ENCODE measurements at regions not wholly inside any gene's neighbourhood (a gene's known extent, or its start where the extent isn't known, plus 50 kb on each side); places are given as distances from the start of the nearest gene placed in this dataset.

- Histone ChIP-seq H3K9me3 (peaks cover 0 to 11% of the 10 kb centered on the region in 2 donors), H3K4me1 (no peaks in the 10 kb centered on the region), H3K27me3 (peaks cover 0 to 34% of the 10 kb centered on the region in 2 donors), H3K27ac (no peak overlapping the region), H3K4me3 (no peak overlapping the region), H3K36me3 (no peaks in the 10 kb centered on the region)
- TF ChIP-seq CTCF (IDR thresholded peaks at IDR 0.05) (no peak), POLR2AphosphoS5 (IDR thresholded peaks at IDR 0.05) (no peak)
- peak in 1 of 2 donors; percentile 19 for DNase-seq (ENCODE audit: low spot score in 2 of 2)
- intact Hi-C loops (cut with DNase I; ENCODE audit: low total_unique reads), result no loop called here
These were observed 153.4 kb upstream of the PPP1R26 start for GRCh38 chr9:135326141-135326540.

DNA sequence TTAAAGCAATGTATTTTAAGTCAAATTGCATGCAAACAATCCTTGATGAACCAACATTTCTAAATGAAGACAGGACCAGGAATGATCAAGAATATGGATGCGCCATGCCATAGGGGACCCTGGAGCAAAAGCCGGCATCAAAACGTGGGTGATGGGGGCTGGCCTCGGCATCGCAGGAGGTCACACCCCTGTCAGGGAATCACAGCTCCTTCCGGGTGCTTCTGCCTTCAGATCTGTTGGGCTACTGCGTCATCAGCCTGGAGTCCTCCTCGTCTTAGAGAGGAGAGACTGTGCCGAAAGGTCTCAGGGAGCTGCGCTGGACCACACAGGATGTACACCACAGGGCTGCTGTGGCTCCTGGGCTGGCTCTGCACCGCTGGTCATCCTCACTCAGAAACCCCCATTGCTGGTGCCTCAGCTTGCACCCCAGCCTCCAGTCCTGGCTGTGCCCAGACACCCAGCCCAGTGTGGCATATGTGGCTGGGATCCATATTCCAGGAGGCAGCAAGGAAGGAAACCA lies 152.9 kb upstream of the PPP1R26 start:
- Histone ChIP-seq H3K36me3 (no peaks in the 10 kb centered on the region), H3K27ac (no peak overlapping the region), H3K4me3 (no peak overlapping the region), H3K9me3 (peaks cover 0 to 11% of the 10 kb centered on the region in 2 donors), H3K4me1 (no peaks in the 10 kb centered on the region), H3K27me3 (peaks cover 0 to 29% of the 10 kb centered on the region in 2 donors)
- intact Hi-C loops (cut with DNase I; ENCODE audit: low total_unique reads), result no loop called here
- DNase-seq (ENCODE audit: low spot score in 2 of 2), result no peak
- TF ChIP-seq CTCF (IDR thresholded peaks at IDR 0.05) (no peak), POLR2AphosphoS5 (IDR thresholded peaks at IDR 0.05) (no peak)

GRCh38 chr9:135328485-135329417 lies 150.8 kb upstream of the PPP1R26 start:
- Histone ChIP-seq H3K4me1 (no peaks in the 10 kb centered on the region), H3K36me3 (no peaks in the 10 kb centered on the region), H3K9me3 (peaks cover 0 to 9% of the 10 kb centered on the region in 2 donors), H3K27ac (no peak overlapping the region), H3K4me3 (no peak overlapping the region), H3K27me3 (peaks cover 0 to 23% of the 10 kb centered on the region in 2 donors)
- DNase-seq (ENCODE audit: low spot score in 2 of 2), result peak in 1 of 2 donors; percentile 49
- TF ChIP-seq POLR2AphosphoS5 (IDR thresholded peaks at IDR 0.05), result no peak
- no peak for TF ChIP-seq POLR2A (IDR thresholded peaks at IDR 0.05)
- no peak for TF ChIP-seq CTCF (IDR thresholded peaks at IDR 0.05)
- intact Hi-C loops (cut with DNase I; ENCODE audit: low total_unique reads), result no loop called here

DNA sequence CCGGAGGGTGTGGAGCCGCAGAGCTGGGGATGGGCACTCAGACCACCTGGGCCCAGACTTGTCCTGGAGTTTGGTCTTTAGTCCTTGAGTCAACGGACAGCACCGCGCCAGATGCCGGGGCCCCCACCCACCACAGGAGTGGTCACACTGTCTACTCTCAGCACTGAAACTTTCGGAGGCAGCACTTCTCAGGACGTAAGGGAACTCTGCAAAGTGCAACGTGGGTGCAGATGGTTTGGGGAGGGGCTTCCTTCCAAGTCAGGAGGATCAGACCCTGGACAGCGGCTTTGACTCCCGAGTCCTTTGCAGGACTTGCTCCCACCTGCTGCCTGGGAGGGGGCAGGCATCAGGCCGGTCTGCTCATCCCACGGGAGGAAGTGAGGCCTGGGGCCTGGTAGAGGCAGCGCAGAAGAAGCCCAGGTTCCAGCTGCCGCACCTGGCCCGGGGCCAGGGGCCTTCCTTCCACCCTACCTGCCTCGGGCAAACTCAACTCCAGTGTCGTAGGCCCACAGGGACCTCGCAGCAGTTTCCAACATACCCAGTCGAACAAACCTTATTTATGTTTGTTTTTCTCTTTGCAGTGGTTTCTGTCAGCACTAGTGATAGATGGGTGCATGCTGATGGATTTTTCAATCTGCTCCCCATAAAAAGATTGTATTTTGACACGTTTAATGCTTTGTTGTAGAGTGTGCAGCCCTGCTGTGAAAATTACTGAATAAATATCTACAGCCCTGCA lies 149.8 kb upstream of the PPP1R26 start:
- Histone ChIP-seq H3K27me3 (peaks cover 0 to 19% of the 10 kb centered on the region in 2 donors), H3K4me3 (no peak overlapping the region), H3K4me1 (no peaks in the 10 kb centered on the region), H3K36me3 (no peaks in the 10 kb centered on the region), H3K27ac (no peak overlapping the region), H3K9me3 (no peaks in the 10 kb centered on the region)
- intact Hi-C loops (cut with DNase I; ENCODE audit: low total_unique reads), result no loop called here
- TF ChIP-seq POLR2A (IDR thresholded peaks at IDR 0.05), result no peak
- TF ChIP-seq CTCF (IDR thresholded peaks at IDR 0.05), result no peak
- TF ChIP-seq POLR2AphosphoS5 (IDR thresholded peaks at IDR 0.05), result no peak
- DNase-seq (ENCODE audit: low spot score in 2 of 2), result peak in 1 of 2 donors; percentile 36

- H3K27me3 ChIP-seq, result peaks cover 0 to 19% of the 10 kb centered on the region in 2 donors
These were observed 149.3 kb upstream of the PPP1R26 start for GRCh38 chr9:135330307-135330631.

More at GRCh38 chr9:135330307-135330631, 149.3 kb upstream of the PPP1R26 start:
- no peaks in the 10 kb centered on the region for H3K36me3 ChIP-seq
- H3K9me3 ChIP-seq, result no peaks in the 10 kb centered on the region
- H3K4me3 ChIP-seq, result no peak overlapping the region
- no peak for TF ChIP-seq POLR2AphosphoS5 (IDR thresholded peaks at IDR 0.05)
- TF ChIP-seq CTCF (IDR thresholded peaks at IDR 0.05), result no peak
- no peak for TF ChIP-seq POLR2A (IDR thresholded peaks at IDR 0.05)
- no peak for DNase-seq (ENCODE audit: low spot score in 2 of 2)
- intact Hi-C loops (cut with DNase I; ENCODE audit: low total_unique reads), result no loop called here
- no peak overlapping the region for H3K27ac ChIP-seq
- H3K4me1 ChIP-seq, result no peaks in the 10 kb centered on the region

All from breast epithelium (tissue), 4 donors.